ENCODE measurements at regions not wholly inside any gene's neighbourhood (a gene's known extent, or its start where the extent isn't known, plus 50 kb on each side); places are given as distances from the start of the nearest gene placed in this dataset.

DNA sequence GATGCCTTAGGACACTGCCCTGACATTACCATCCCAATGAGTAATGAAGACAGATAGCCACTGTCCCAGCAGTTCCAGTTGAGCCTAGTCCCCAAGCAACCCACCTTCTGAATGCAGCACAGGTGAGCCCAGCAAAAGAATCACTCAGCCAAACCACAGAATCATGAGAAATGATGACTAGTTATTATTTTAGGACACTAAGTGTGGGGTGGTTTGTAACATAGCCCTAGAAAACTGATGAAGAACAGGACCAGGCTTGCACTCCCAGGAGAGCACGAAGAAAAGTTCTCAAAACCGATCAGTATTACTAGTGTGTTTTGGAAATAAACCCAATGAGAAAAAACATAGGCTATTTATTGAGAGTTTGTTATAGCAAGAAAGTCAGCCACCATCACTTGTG is 129.6 kb upstream of the CNTN6 start:
- CTCF ChIA-PET = interaction anchor here (1.5 kb wide), 1 partner anchor 18 kb away, joined by 4 read pairs; no protein-coding TSS in a partner anchor
- no peak for ATAC-seq
- SMC1A ChIA-PET (ENCODE audit: uncharacterized antibody, unreplicated experiment) = no interaction called here
- Histone ChIP-seq H4K20me1 (ENCODE audit: control insufficient read depth, insufficient read depth) (no peaks in the 10 kb centered on the region), H3K4me2 (ENCODE audit: control insufficient read depth, insufficient read depth) (no peak overlapping the region), H3K9me3 (replicated peaks; ENCODE audit: control insufficient read depth, insufficient read depth, low read length) (no peaks in the 10 kb centered on the region), H3K4me3 (no peak overlapping the region), H3K4me1 (ENCODE audit: control insufficient read depth, insufficient read depth, low read length) (no peaks in the 10 kb centered on the region), H3K36me3 (ENCODE audit: control insufficient read depth in 2 of 2, insufficient read depth in 2 of 2, low read length in 1 of 2) (no peaks in the 10 kb centered on the region), H3K27ac (ENCODE audit: control insufficient read depth, insufficient read depth) (no peak overlapping the region), H3K79me2 (ENCODE audit: control insufficient read depth, insufficient read depth, low read length) (no peaks in the 10 kb centered on the region), H3K9ac (ENCODE audit: control insufficient read depth, insufficient read depth, low read length) (no peak overlapping the region), H2AFZ (ENCODE audit: control insufficient read depth, low read depth, low read length) (no peak overlapping the region), H3K27me3 (replicated peaks in 1 of 2; ENCODE audit: control insufficient read depth in 2 of 2, insufficient read depth in 2 of 2, low read length in 1 of 2) (no peaks in the 10 kb centered on the region)
- RAD21 ChIA-PET (ENCODE audit: unreplicated experiment) = no interaction called here
- no peak for TF ChIP-seq PAX8 (IDR thresholded peaks at IDR 0.05)
- TF ChIP-seq RAD51 (IDR thresholded peaks at IDR 0.05) = no peak
- POLR2A ChIA-PET = no interaction called here
- 3% methylated on average over 2 of the region's 2 CpGs for WGBS (ENCODE audit: insufficient coverage, insufficient replicate concordance, low lambda C conversion rate, missing lambda C conversion rate)
- no peak for FAIRE-seq
- intact Hi-C loops (cut with micrococcal nuclease; ENCODE audit: unreplicated experiment) (no loop called here), in situ Hi-C loops (cut with MboI) (no loop called here)
- DNase-seq (ENCODE audit: low read depth, low spot score) = no peak
- BruUV-seq (replicated peaks) = no TSS peak

DNA sequence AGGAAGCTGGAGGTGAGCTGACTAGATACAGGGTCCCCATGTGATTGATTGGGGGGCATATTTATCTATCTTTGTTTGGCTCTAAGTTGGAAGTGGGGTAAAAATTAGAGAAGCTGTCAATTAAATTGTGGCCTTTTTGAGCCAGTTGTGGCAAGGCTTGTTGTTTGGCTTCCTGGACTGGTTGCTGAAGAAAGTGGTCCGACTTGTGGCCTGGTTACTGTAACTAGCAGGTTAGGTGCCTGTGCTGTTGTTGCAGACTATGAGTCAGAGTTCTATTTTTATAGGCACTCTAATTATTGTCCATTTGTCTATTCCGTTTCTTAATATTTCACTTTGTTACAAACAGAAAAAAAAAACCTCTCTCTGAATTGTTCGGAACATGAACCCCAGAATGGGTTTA is 129.1 kb upstream of the CNTN6 start:
- no peak for DNase-seq (ENCODE audit: low read depth, low spot score)
- no TSS peak for BruUV-seq (replicated peaks)
- Histone ChIP-seq H3K9me3 (replicated peaks; ENCODE audit: control insufficient read depth, insufficient read depth, low read length) (no peaks in the 10 kb centered on the region), H2AFZ (ENCODE audit: control insufficient read depth, low read depth, low read length) (no peak overlapping the region), H3K36me3 (ENCODE audit: control insufficient read depth in 2 of 2, insufficient read depth in 2 of 2, low read length in 1 of 2) (no peaks in the 10 kb centered on the region), H3K27ac (ENCODE audit: control insufficient read depth, insufficient read depth) (no peak overlapping the region), H4K20me1 (ENCODE audit: control insufficient read depth, insufficient read depth) (no peaks in the 10 kb centered on the region), H3K4me2 (ENCODE audit: control insufficient read depth, insufficient read depth) (no peak overlapping the region), H3K9ac (ENCODE audit: control insufficient read depth, insufficient read depth, low read length) (no peak overlapping the region), H3K27me3 (replicated peaks in 1 of 2; ENCODE audit: control insufficient read depth in 2 of 2, insufficient read depth in 2 of 2, low read length in 1 of 2) (no peaks in the 10 kb centered on the region), H3K4me1 (ENCODE audit: control insufficient read depth, insufficient read depth, low read length) (no peaks in the 10 kb centered on the region), H3K4me3 (no peak overlapping the region), H3K79me2 (ENCODE audit: control insufficient read depth, insufficient read depth, low read length) (no peaks in the 10 kb centered on the region)
- TF ChIP-seq, protein P1, sequence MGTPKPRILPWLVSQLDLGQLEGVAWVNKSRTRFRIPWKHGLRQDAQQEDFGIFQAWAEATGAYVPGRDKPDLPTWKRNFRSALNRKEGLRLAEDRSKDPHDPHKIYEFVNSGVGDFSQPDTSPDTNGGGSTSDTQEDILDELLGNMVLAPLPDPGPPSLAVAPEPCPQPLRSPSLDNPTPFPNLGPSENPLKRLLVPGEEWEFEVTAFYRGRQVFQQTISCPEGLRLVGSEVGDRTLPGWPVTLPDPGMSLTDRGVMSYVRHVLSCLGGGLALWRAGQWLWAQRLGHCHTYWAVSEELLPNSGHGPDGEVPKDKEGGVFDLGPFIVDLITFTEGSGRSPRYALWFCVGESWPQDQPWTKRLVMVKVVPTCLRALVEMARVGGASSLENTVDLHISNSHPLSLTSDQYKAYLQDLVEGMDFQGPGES (IDR thresholded peaks at IDR 0.05) = no peak
- TF ChIP-seq ATF7 (IDR thresholded peaks at IDR 0.05; ENCODE audit: low read depth) (no peak), MTA2 (IDR thresholded peaks at IDR 0.05; ENCODE audit: low read depth) (no peak), ELK1 (IDR thresholded peaks at IDR 0.05; ENCODE audit: low read depth, low read length) (no peak)
- in situ Hi-C loops (cut with MboI) (no loop called here), intact Hi-C loops (cut with micrococcal nuclease; ENCODE audit: unreplicated experiment) (no loop called here)
- ChIA-PET RAD21 (ENCODE audit: unreplicated experiment) (no interaction called here), POLR2A (no interaction called here), SMC1A (ENCODE audit: uncharacterized antibody, unreplicated experiment) (interaction anchor here (1.9 kb wide), 1 partner anchor 10 kb away, joined by 6 read pairs; no protein-coding TSS in a partner anchor), CTCF (interaction anchor here (1.5 kb wide), 1 partner anchor 18 kb away, joined by 4 read pairs; no protein-coding TSS in a partner anchor)
- ATAC-seq = no peak
- 33% methylated on average over 3 of the region's 3 CpGs for WGBS (ENCODE audit: insufficient coverage, insufficient replicate concordance, low lambda C conversion rate, missing lambda C conversion rate)
- FAIRE-seq = no peak

Data from GM12878 (cell line).